MM.1S (cell line): ENCODE measurements at regions not wholly inside any gene's neighbourhood (a gene's known extent, or its start where the extent isn't known, plus 50 kb on each side); places are given as distances from the start of the nearest gene placed in this dataset.

ENCODE experiments used
- CTCF ChIP-seq: fragments of 300-600 bp; sonication (generic); IDR thresholded peaks from 2 replicates; pipeline ENCODE4 v1.5.1; 2016; ENCODE audit warnings: antibody characterized with exemption, low read length, mixed read lengths
- EZH2 ChIP-seq: fragments of 300-600 bp; sonication (generic); optimal IDR thresholded peaks from 2 replicates; pipeline ENCODE3; 2017; ENCODE audit warnings: low read depth, mild to moderate bottlenecking, antibody characterized with exemption, low read length, mixed read lengths
- EZH2phosphoT487 ChIP-seq: fragments of 300-600 bp; sonication (generic); IDR thresholded peaks from 2 replicates; pipeline ENCODE4 v1.6.1; 2018; ENCODE audit warnings: antibody characterized with exemption, low read length

- TF ChIP-seq CTCF (no peak), EZH2 (no peak), EZH2phosphoT487 (no peak)
Observed at GRCh38 chr2:55109219-55109891, 59.1 kb upstream of the RTN4 start.
